ENCODE measurements at regions not wholly inside any gene's neighbourhood (a gene's known extent, or its start where the extent isn't known, plus 50 kb on each side); places are given as distances from the start of the nearest gene placed in this dataset.
"Not testable (repeated sequence)": the region's sequence is repeated elsewhere in the genome, so short reads cannot be mapped to it uniquely, and the experiment has no call there.

DNA sequence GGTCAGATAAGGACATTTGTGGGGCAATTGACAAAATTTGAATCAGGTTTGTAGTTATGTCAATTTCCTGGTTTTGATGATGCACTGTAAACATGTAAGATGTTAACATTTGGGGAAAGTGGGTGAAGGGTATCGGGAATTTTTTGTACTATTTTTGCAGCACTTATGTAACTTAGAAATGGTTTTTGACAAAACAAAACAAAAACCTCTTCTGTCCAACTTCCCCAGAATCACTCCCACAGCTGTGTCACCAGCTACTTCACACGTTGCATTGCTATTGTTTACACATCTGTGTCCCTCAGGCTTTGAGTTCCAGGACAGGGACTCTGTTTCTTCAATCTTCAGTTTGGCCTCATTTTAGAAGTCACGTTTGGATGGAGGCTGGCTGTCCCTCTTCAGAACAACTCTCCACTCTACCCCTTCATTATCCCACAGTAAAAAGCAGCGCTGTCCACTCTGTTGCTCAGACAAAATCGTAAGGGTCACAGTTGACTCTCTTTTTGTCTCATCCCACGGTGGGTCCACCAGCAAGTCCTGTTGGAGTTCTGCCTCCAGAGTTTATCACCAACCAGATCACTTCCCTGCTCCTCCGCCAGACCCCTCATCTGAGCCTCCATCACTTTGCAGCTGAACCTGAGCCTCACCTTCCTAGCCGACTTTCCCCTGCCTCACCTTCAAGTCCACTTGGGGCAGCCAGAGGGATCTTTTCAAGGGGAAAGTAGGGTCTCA lies 63.2 kb downstream of the NENF start:
- Mint-ChIP-seq H3K9me3 (no peaks in the 10 kb centered on the region), H3K27ac (no peak overlapping the region), H3K36me3 (no peaks in the 10 kb centered on the region)
- DNase-seq (ENCODE audit: low spot score in 2 of 2) (no peak), ATAC-seq (no peak)

DNA sequence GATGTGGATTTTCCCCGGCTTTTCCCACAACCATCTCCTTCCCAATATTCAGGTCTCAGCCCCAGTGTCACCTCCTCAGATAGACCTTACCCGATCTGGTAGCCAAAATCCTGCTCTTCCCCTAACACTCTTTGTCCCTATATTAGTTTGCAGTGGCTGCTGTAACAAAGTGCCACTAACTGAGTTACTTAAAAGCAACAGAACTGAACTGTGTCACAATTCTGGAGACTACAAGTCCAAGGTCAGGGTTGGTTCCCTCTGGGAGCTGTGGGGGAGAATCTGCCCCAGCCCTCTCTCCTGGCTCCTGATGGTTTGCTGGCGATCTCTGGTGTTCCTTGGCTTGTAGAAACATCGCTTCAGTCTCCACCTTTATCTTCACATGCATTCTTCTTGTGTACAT lies 64.0 kb downstream of the NENF start:
- Mint-ChIP-seq H3K9me3 (no peaks in the 10 kb centered on the region), H3K36me3 (no peaks in the 10 kb centered on the region), H3K27ac (no peak overlapping the region)
- DNase-seq (ENCODE audit: low spot score in 2 of 2) (no peak), ATAC-seq (no peak)

DNA sequence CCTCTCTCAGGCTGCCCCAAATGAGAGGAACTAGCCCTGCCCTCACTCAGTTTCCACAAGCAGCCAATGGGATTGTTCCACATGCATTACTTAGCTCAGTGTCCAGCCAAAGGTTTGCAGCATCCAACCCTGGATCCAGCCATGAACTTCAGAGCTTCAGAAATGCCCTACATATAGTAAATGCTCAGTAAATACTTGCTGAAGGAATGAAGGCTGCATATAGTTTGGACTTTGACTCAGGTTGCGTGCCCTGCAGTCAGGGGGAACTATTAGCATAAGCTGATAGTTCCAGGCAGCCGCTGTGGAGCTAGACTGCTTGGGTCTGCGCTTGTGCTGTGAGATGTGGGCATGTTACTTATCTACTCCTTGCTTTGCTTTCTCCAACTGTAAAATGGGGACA lies 64.8 kb downstream of the NENF start:
- DNase-seq (ENCODE audit: low spot score in 2 of 2) (no peak), ATAC-seq (no peak)
- Mint-ChIP-seq H3K27ac (no peak overlapping the region), H3K9me3 (no peaks in the 10 kb centered on the region), H3K36me3 (no peaks in the 10 kb centered on the region)

DNA sequence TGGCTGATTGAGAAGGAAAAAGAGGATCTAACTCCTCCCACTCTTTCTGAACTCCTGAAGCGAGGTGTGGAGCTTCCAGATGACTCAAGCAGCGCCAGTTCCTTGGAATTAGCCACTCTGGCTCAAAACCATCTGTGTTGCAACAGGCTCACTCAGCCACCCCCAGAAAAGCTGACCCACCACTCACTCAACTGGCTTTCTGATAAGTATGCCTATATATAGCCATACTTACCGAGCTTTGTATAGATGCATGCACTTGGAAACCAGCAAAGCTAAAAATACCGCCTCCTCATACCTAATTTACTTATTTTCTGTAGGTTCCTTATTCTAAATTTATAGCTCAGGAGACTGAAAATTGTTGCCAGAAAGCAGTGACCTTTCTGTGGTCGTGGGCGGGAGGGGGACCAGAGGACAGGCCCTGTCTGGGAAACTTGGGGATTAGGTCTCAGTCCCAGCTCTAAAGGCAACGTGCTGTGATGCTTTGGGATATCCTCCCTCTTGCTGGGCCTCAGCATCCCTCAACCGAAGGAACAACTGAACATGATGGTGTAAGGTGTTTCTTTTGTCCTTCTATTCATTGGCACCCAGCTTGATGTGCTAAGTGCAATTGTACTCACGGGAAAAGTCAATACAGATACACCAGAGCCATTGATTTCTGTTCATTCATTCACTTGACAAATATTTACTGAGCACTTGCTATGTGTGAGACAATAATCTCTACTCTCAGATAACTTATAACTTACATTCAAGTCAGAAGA lies 65.7 kb downstream of the NENF start:
- Mint-ChIP-seq H3K9me3 (no peaks in the 10 kb centered on the region), H3K27ac (no peak overlapping the region), H3K36me3 (no peaks in the 10 kb centered on the region)
- ATAC-seq: no peak
- DNase-seq (ENCODE audit: low spot score in 2 of 2): no peak

DNA sequence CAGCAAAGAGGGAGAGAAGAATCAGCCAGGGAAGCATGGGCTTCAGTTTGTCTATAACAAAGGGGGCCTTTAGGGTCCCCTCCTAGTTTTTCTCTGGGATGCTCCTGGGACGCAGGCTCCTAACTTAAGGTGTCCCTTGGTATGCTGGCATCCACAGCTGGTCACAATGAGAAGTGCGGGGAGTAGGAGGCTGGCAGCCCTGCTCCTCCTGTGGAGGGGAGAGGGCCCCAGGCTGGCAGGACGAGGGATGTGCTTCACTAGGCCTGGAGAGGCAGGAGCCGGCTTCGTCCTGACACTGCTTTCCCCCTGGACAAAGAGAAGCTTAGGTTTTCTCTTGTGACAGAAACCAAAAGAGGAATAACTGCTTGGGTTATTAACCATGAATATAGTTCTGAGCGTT lies 67.6 kb downstream of the NENF start:
- no peaks in the 10 kb centered on the region for H3K36me3 Mint-ChIP-seq
- no peak for ATAC-seq
- no peak overlapping the region for H3K27ac Mint-ChIP-seq
- no peaks in the 10 kb centered on the region for H3K9me3 Mint-ChIP-seq
- no peak for DNase-seq (ENCODE audit: low spot score in 2 of 2)

DNA sequence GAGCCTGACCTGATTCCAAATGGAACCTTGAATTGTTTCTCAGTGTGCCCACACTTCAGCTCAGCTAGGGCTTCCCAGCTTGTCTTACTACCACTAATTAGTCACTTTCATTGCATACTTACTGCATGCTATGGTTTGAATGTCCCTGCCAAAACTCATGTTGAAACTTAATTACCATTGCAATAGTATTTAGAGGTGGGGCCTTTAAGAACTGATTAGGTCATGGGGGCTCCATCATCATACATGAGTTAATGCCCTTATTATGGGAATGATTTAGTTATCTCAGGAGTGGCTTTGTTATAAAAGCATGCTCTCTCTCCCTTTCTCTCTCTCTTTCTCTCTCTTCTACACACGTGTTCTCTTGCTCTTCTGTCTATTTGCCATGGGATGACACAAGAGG lies 68.3 kb downstream of the NENF start:
- Mint-ChIP-seq H3K36me3 (no peaks in the 10 kb centered on the region), H3K27ac (no peak overlapping the region), H3K9me3 (no peaks in the 10 kb centered on the region)
- DNase-seq (ENCODE audit: low spot score in 2 of 2) (no peak), ATAC-seq (no peak)

DNA sequence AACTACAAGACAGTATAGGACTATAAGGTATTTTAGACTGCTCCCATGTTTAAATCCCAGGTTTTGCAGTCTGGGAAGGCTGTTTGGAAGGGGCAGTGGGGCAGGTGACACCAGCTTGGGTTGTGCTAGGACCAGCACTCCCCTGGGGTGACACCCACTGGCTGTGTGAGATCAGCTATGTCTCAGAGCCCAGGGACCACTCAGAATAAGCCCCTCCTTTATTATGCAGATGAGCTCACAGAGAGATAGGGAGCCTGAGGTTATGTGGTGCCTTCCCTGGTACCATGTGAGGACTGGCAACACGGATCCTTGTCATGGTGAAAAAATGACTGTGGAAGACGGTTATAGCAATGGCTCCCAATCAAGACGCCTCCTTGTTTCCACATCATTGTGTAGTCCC lies 71.0 kb downstream of the NENF start:
- no peaks in the 10 kb centered on the region for H3K9me3 Mint-ChIP-seq
- peak in 1 of 2 donors; percentile 51 for ATAC-seq
- H3K27ac Mint-ChIP-seq: peak overlapping the region in 1 of 2 donors; percentile 44
- H3K36me3 Mint-ChIP-seq: no peaks in the 10 kb centered on the region
- no peak for DNase-seq (ENCODE audit: low spot score in 2 of 2)

DNA sequence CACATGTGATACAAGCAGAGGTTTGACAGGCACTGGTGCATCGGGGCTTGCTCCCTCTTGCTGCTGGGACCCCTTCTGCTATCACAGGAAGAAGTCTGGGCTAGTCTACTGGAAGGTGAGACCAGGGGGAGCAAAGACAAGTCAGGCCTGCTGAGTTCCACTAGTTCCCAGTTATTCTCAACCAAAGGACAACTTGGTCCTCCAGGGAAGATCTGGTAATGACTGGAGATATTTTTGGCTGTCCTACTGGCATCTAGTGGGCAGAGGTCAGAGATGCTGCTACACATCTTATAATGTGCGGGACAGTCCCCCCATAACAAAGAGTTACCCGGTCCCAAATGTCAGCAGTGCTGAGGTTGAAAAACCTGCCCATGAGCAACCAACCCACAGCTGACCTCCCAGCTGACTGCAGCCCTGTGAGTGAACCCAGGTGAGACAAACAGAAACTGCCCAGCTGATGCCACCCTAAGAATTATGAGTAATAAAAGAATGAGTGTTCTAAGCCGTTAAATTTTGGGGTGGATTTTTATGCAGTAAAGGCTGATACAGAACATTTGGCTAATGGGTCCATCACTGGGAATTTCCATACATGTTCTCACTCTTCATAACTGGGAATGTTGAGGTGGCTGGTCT lies 71.6 kb downstream of the NENF start:
- ATAC-seq (peak in 1 of 2 donors; percentile 89), DNase-seq (ENCODE audit: low spot score in 2 of 2) (no peak)
- Mint-ChIP-seq H3K36me3 (no peaks in the 10 kb centered on the region), H3K9me3 (no peaks in the 10 kb centered on the region), H3K27ac (peak overlapping the region in 1 of 2 donors; percentile 44)

DNA sequence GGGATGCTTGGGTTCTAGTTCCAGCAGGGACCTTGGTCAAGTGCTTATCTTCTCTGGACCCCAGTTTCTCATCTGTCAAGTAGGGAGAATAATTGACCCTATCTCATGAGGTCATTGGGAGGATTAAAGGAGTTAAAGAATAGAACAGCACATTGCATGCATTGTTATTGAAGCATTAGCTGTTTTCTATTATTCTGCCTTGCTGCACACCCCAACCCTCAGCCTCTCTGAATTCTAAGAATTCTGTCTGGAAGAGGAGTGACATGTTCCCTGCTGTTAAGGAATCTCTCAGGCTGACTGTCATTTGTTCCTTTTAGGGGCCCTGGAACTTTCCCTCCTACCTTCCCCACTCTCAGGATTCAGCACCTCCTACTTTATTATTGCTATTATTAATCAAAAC lies 73.9 kb downstream of the NENF start:
- no peak overlapping the region for H3K27ac Mint-ChIP-seq
- no peak for ATAC-seq

DNA sequence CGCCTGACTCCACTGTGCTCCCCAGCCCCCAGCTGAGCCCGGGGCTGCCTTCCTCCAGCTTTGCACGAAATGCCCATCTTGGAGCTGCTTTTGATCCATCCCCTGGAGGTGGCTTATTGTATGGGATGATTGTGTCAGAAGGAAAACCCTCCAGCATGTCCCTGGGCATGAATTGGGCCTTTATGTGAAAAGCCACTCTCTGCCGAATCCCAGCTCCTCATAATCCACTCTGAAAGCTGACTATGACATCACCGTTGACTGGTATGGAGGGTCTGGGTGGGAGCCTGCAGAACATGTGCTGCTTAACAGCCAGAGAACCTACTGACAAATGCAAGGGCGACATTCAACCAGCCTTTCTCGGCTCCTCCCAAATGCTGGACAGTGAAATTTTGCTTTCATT lies 74.6 kb downstream of the NENF start:
- no peaks in the 10 kb centered on the region for H3K9me3 Mint-ChIP-seq
- H3K36me3 Mint-ChIP-seq: no peaks in the 10 kb centered on the region
- DNase-seq (ENCODE audit: low spot score in 2 of 2): no peak
- ATAC-seq: no peak
- no peak overlapping the region for H3K27ac Mint-ChIP-seq

More for the DNA sequence above, 73.9 kb downstream of the NENF start:
- DNase-seq (ENCODE audit: low spot score in 2 of 2): no peak
- Mint-ChIP-seq H3K36me3 (no peaks in the 10 kb centered on the region), H3K9me3 (no peaks in the 10 kb centered on the region)

DNA sequence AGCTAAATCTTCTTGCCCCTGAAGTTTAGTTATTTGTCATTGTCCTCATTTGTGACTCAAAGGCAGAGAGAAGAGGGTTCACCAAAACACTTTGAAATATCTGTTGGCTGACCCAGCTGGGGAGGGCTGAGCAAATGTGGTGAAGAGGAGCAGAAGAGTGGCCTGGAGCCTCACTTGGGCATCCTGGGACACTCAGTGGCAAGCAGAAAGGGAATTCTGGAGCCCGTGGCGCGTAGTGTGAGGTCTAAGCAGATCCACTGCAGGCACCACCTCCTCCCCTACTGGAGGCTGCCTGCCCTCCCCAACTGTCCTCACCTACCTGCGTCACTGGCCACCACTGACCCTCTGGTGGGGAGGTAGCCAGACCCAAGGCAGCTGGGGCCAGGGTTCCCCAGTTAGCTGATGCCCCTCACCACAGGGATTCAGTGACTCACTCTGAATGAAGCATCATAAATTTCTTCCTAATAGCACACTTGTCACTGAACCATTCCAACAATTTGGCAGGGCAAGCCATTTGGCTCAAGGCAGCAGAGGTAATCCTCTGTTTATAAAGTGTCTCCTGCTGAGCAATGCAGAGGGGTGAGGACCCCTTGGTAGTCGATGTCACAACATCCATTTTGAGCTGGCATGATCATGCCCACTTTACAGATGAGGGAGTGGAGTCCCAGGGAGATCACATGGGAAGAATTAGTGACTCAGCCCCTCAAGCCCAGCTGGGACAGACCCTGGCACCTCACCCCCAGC lies 80.3 kb downstream of the NENF start:
- peak; percentile 47 to 84 for ATAC-seq
- peak in 1 of 2 donors; percentile 20 for DNase-seq (ENCODE audit: low spot score in 2 of 2)
- Mint-ChIP-seq H3K36me3 (peaks cover 0 to 7% of the 10 kb centered on the region in 2 donors), H3K9me3 (no peaks in the 10 kb centered on the region), H3K27ac (no peak overlapping the region)

DNA sequence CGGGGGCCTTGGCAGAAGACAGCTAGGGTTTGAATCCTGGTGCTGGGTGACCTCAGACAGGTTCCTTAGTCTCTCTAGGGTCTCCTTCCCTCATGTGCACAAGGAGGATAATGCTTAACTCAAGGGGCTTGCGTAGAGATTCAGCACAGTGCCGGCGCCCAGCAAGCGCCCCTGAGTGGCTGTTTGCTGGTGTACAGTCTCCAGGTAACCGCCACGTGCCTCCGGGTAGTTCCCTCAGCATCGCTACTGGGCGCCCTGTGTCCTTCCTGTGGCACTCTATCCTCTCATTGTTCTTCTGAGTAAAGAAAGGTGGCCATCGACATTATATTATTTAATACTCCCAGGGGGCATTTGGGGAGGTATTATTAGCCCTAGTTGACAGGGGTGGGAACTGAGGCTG lies 80.9 kb downstream of the NENF start:
- peaks cover 0 to 7% of the 10 kb centered on the region in 2 donors for H3K36me3 Mint-ChIP-seq
- ATAC-seq (no peak), DNase-seq (ENCODE audit: low spot score in 2 of 2) (no peak)
- H3K27ac Mint-ChIP-seq: no peak overlapping the region
- no peaks in the 10 kb centered on the region for H3K9me3 Mint-ChIP-seq

DNA sequence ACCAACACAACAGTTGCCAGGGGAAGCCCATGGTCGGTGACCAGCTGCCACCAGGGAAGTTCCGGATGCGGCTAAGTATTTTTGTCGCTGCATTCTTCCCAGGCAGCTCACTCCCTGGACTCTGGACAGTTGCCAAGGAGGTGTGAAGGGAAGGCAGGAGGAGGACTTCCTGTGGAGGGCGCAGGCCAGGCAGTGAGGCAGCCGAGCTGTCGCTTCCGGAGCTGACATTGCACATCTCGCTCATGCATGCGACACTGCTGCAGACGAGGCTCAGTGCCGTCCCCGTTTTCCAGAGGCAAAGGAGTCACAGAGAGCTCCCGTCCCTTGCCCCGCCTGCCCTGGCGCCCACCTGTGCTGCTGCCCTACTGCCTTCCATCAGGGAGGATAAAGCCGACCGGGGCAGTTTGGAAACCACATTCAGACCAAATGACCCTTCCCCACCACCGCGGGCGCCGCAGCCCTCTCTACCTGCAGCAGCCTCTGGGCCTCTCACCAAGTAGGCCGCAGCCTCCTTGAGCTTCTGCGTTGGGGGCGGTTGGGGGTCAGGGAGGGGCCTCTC lies 81.4 kb downstream of the NENF start:
- ATAC-seq (no peak), DNase-seq (ENCODE audit: low spot score in 2 of 2) (no peak)
- Mint-ChIP-seq H3K9me3 (no peaks in the 10 kb centered on the region), H3K36me3 (peaks cover 0 to 7% of the 10 kb centered on the region in 2 donors), H3K27ac (no peak overlapping the region)

DNA sequence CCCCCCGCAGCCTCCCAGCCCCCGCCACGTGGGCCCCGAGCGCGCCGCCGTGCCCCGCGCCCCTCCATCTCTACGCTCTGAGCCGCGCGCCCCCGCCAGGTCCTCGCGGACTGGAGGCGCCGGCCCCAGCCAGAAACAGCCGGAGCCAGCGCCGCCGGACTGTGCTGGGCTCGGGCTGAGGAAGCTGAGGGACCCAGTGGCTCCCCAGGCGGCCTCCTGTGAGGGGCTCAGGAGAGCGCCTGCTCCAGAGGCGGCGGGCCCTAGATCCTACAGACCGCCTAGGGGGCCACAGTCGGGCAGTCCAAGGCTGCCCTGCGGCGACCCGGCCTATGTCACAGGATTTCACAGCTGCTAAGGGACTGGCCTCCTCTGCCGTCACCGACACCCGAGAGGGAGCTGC lies 82.1 kb downstream of the NENF start:
- DNase-seq (ENCODE audit: low spot score in 2 of 2) (no peak), ATAC-seq (peak in 1 of 2 donors; percentile 16)
- H3K36me3 Mint-ChIP-seq: peaks cover 0 to 7% of the 10 kb centered on the region in 2 donors
- H3K27ac Mint-ChIP-seq: no peak overlapping the region
- H3K9me3 Mint-ChIP-seq: no peaks in the 10 kb centered on the region

DNA sequence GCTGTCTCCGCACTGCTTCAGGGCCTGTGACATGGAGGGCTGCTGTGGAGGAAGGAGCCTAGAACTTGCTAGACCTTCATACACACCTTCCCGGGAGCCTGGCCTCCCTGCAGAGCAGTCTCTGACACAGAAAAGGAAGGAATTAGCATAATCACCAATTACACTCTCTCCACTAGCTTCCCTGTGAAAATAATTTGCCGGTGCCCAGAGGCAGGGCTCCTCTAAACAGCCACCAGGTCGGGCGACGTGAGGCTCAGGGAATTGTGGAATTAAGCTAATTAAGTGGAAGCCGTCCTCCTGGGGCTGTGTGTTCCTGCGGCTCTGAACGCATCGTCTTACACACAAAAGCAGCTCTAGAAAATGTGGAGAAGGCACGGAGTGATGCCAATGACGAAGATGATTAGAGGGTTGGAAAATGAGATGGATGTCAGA lies 82.6 kb downstream of the NENF start:
- Mint-ChIP-seq H3K9me3 (no peaks in the 10 kb centered on the region), H3K36me3 (peaks cover 0 to 7% of the 10 kb centered on the region in 2 donors), H3K27ac (no peak overlapping the region)
- ATAC-seq (no peak), DNase-seq (ENCODE audit: low spot score in 2 of 2) (no peak)

DNA sequence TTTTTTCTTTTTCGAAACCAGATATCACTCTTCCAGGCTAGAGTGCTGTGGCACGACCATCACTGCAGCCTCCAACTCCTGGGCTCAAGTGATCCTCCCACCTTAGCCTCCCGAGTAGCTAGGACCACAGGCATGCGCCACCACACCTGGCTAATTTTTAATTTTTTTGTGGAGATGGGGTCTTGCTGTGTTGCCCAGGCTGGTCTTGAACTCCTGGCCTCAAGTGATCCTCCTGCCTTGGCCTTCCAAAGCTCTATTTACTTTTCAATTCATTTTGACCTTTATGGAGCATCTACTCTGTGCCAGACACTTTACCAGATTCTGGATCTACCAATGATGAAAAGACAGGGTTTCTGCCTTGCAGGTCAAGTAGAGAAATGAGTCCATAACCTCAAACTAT lies 83.3 kb downstream of the NENF start:
- DNase-seq (ENCODE audit: low spot score in 2 of 2); H3K9me3 Mint-ChIP-seq; H3K36me3 Mint-ChIP-seq; ATAC-seq; H3K27ac Mint-ChIP-seq: not testable (repeated sequence)

Measured in activated naive CD4-positive, alpha-beta T cell treated with anti-CD3 and anti-CD28 coated beads, Interleukin-2, amount 50 U/mL, for 72 hours (primary cell).